ENCODE measurements at regions not wholly inside any gene's neighbourhood (a gene's known extent, or its start where the extent isn't known, plus 50 kb on each side); places are given as distances from the start of the nearest gene placed in this dataset.

DNA sequence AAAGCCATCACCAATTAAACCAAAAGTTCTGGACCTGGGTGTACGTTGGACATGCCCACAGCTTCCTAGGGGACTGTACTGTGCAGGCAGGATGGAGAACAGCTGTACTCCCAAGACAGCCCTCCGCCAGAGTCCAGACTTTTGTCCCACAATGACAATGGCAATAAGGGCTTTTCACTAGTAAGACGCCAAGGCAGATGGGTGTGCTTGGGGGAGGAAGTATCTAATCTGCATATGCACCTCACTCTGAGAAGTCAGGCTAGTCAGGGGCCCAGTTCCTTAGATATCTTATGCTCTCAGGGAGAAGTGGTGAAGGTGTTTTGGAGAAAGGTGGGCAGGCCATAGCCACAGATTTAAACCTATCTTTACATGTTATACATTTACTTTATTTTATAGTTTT, 85.1 kb upstream of the USP47 start:
- ChIA-PET CTCF (no interaction called here), POLR2A (no interaction called here)
- Histone ChIP-seq H3K9me3 (replicated peaks; ENCODE audit: control insufficient read depth, insufficient read depth, low read length) (no peaks in the 10 kb centered on the region), H3K27me3 (ENCODE audit: control insufficient read depth in 2 of 2, insufficient read depth in 2 of 2, low read length in 2 of 2) (peaks cover 0 to 2% of the 10 kb centered on the region in 2 experiments), H3K4me2 (ENCODE audit: insufficient read depth, low read length) (no peak overlapping the region), H3K79me2 (ENCODE audit: control insufficient read depth, insufficient read depth, low read length) (no peaks in the 10 kb centered on the region), H4K20me1 (replicated peaks; ENCODE audit: control insufficient read depth, extremely low read depth, insufficient read depth, low read length) (no peaks in the 10 kb centered on the region), H3K36me3 (ENCODE audit: control insufficient read depth in 2 of 2, extremely low read depth in 1 of 2, insufficient read depth in 2 of 2, low read length in 2 of 2) (no peaks in the 10 kb centered on the region), H2AFZ (ENCODE audit: low read depth, low read length) (no peak overlapping the region), H3K9me1 (replicated peaks; ENCODE audit: control insufficient read depth, extremely low read depth, insufficient read depth, low read length) (no peaks in the 10 kb centered on the region), H3K4me1 (ENCODE audit: control insufficient read depth, extremely low read depth, insufficient read depth, low read length) (no peaks in the 10 kb centered on the region), H3K27ac (ENCODE audit: insufficient read depth, low read depth, low read length) (no peak overlapping the region), H3K4me3 (replicated peaks in 1 of 3; ENCODE audit: insufficient read depth in 1 of 3, low read depth in 1 of 3, low read length in 3 of 3) (no peak overlapping the region), H3K9ac (replicated peaks; ENCODE audit: extremely low read depth, insufficient read depth, low read length) (no peak overlapping the region)
- TF ChIP-seq JUN (IDR thresholded peaks at IDR 0.05; ENCODE audit: borderline replicate concordance, insufficient read depth, insufficient read length, low read depth) = no peak
- TF ChIP-seq GATA2 (IDR thresholded peaks at IDR 0.05; ENCODE audit: insufficient read depth, insufficient read length, low read depth, low read length) = no peak
- no peak for TF ChIP-seq POLR2AphosphoS5 (IDR thresholded peaks at IDR 0.05; ENCODE audit: insufficient read depth, low read depth, low read length)
- TF ChIP-seq EZH2 (IDR thresholded peaks at IDR 0.05; ENCODE audit: borderline replicate concordance, low read depth, low read length, severe bottlenecking) = no peak
- dilution Hi-C loops (cut with MboI; ENCODE audit: extremely low pct_ligation_motif_present, low sequenced_read_pairs) (no loop called here), intact Hi-C loops (cut with micrococcal nuclease) (no loop called here)
- DNase-seq (ENCODE audit: low read depth, low spot score) (no peak), FAIRE-seq (no peak)
- no TSS peak for BruUV-seq (replicated peaks)

- Histone ChIP-seq H3K4me2 (ENCODE audit: insufficient read depth, low read length) (no peak overlapping the region), H3K27me3 (ENCODE audit: control insufficient read depth in 2 of 2, insufficient read depth in 2 of 2, low read length in 2 of 2) (peaks cover 0 to 2% of the 10 kb centered on the region in 2 experiments), H3K9me1 (replicated peaks; ENCODE audit: control insufficient read depth, extremely low read depth, insufficient read depth, low read length) (no peaks in the 10 kb centered on the region), H3K4me1 (ENCODE audit: control insufficient read depth, extremely low read depth, insufficient read depth, low read length) (no peaks in the 10 kb centered on the region), H2AFZ (ENCODE audit: low read depth, low read length) (no peak overlapping the region), H3K9me3 (replicated peaks; ENCODE audit: control insufficient read depth, insufficient read depth, low read length) (no peaks in the 10 kb centered on the region), H3K9ac (replicated peaks; ENCODE audit: extremely low read depth, insufficient read depth, low read length) (no peak overlapping the region), H3K79me2 (ENCODE audit: control insufficient read depth, insufficient read depth, low read length) (no peaks in the 10 kb centered on the region), H4K20me1 (replicated peaks; ENCODE audit: control insufficient read depth, extremely low read depth, insufficient read depth, low read length) (no peaks in the 10 kb centered on the region), H3K36me3 (ENCODE audit: control insufficient read depth in 2 of 2, extremely low read depth in 1 of 2, insufficient read depth in 2 of 2, low read length in 2 of 2) (no peaks in the 10 kb centered on the region), H3K27ac (ENCODE audit: insufficient read depth, low read depth, low read length) (no peak overlapping the region), H3K4me3 (replicated peaks in 1 of 3; ENCODE audit: insufficient read depth in 1 of 3, low read depth in 1 of 3, low read length in 3 of 3) (no peak overlapping the region)
- dilution Hi-C loops (cut with MboI; ENCODE audit: extremely low pct_ligation_motif_present, low sequenced_read_pairs) (no loop called here), intact Hi-C loops (cut with micrococcal nuclease) (no loop called here)
- BruUV-seq (replicated peaks) = no TSS peak
- no peak for DNase-seq (ENCODE audit: low read depth, low spot score)
- FAIRE-seq = no peak
- CTCF ChIA-PET = no interaction called here
- TF ChIP-seq EZH2 (IDR thresholded peaks at IDR 0.05; ENCODE audit: borderline replicate concordance, low read depth, low read length, severe bottlenecking) (no peak), GATA2 (IDR thresholded peaks at IDR 0.05; ENCODE audit: insufficient read depth, insufficient read length, low read depth, low read length) (no peak), POLR2A (IDR thresholded peaks at IDR 0.05; ENCODE audit: low read depth, low read length) (no peak), MAX (IDR thresholded peaks at IDR 0.05; ENCODE audit: insufficient read depth, insufficient read length) (no peak), MYC (IDR thresholded peaks at IDR 0.05; ENCODE audit: low read depth, low read length) (no peak)
- POLR2A ChIA-PET = no interaction called here
Measured at GRCh38 chr11:11755871-11756270, 85.9 kb upstream of the USP47 start.

Measured in endothelial cell of umbilical vein (primary cell).